Ascending aorta (tissue), 2 donors: ENCODE measurements at regions not wholly inside any gene's neighbourhood (a gene's known extent, or its start where the extent isn't known, plus 50 kb on each side); places are given as distances from the start of the nearest gene placed in this dataset.
"Not testable (repeated sequence)": the region's sequence is repeated elsewhere in the genome, so short reads cannot be mapped to it uniquely, and the experiment has no call there.

Experiments
- DNase-seq, 2 donors: peaks; one replicate each; pipeline ENCODE4 v3.0.0-alpha.2; 2019; ENCODE audit warnings: low spot score in 2 of 2
- H3K27ac ChIP-seq, 2 donors: fragments of 200-600 bp; sonication (generic); one replicate each; pipeline ENCODE4 v1.5.1; 2016 to 2017; ENCODE audit warnings: mild to moderate bottlenecking in 1 of 2
- H3K27me3 ChIP-seq: fragments of 200-600 bp; sonication (generic); one replicate; pipeline ENCODE4 v1.5.1; 2017
- H3K36me3 ChIP-seq, 2 donors: fragments of 200-600 bp; sonication (generic); one replicate each; pipeline ENCODE4 v1.5.1; 2016
- H3K4me1 ChIP-seq, 2 donors: fragments of 200-600 bp; sonication (generic); one replicate each; pipeline ENCODE4 v1.5.1; 2016 to 2017; ENCODE audit warnings: mild to moderate bottlenecking in 1 of 2
- H3K4me3 ChIP-seq, 2 donors: fragments of 200-600 bp; sonication (generic); one replicate each; pipeline ENCODE4 v1.5.1; 2016 to 2017; ENCODE audit warnings: mild to moderate bottlenecking in 1 of 2
- H3K9me3 ChIP-seq, 2 donors: fragments of 200-600 bp; sonication (generic); one replicate each; pipeline ENCODE4 v1.5.1; 2016
- intact Hi-C: fragments of 100-400 bp; cut with DNase I; formaldehyde crosslinking; loops from one replicate; pipeline ENCODE4 v1.15.1; 2023
- TF ChIP-seq, protein P1 (sequence below), 3 experiments: fragments of 200-600 bp in 2 of 3; fragments of 450-650 bp in 1 of 3; sonication (generic) in 2 of 3; IDR thresholded peaks; one replicate each; pipeline ENCODE4 v1.5.1; 2016 to 2019; ENCODE audit warnings: antibody characterized with exemption in 3 of 3, mild to moderate bottlenecking in 1 of 3, moderate library complexity in 1 of 3

DNA sequence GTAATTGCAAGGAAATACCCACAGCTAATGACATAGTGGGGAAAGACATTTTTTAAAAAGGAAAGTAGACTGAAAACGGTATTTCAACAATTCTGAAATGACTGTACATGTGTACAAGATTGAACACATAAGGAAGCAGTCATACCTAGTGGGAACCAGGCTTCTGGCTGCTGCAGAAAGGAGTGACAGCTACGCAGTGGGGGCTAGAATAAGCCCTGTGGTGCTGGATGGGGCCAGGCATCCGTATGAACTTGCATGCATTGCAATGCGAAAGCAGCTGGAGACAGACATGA lies 54.9 kb upstream of the GPR31 start:
- H3K4me3 ChIP-seq = no peak overlapping the region
- no peaks in the 10 kb centered on the region for H3K27me3 ChIP-seq
- no peaks in the 10 kb centered on the region for H3K9me3 ChIP-seq
- no peak for DNase-seq
- intact Hi-C loops = no loop called here
- no peaks in the 10 kb centered on the region for H3K36me3 ChIP-seq
- no peaks in the 10 kb centered on the region for H3K4me1 ChIP-seq
- no peak overlapping the region for H3K27ac ChIP-seq
- TF ChIP-seq, protein P1, sequence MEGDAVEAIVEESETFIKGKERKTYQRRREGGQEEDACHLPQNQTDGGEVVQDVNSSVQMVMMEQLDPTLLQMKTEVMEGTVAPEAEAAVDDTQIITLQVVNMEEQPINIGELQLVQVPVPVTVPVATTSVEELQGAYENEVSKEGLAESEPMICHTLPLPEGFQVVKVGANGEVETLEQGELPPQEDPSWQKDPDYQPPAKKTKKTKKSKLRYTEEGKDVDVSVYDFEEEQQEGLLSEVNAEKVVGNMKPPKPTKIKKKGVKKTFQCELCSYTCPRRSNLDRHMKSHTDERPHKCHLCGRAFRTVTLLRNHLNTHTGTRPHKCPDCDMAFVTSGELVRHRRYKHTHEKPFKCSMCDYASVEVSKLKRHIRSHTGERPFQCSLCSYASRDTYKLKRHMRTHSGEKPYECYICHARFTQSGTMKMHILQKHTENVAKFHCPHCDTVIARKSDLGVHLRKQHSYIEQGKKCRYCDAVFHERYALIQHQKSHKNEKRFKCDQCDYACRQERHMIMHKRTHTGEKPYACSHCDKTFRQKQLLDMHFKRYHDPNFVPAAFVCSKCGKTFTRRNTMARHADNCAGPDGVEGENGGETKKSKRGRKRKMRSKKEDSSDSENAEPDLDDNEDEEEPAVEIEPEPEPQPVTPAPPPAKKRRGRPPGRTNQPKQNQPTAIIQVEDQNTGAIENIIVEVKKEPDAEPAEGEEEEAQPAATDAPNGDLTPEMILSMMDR (IDR thresholded peaks at IDR 0.05) = no peak

GRCh38 chr6:167214206-167214605 lies 56.4 kb upstream of the GPR31 start:
- no peak overlapping the region for H3K4me3 ChIP-seq
- no peak for DNase-seq
- intact Hi-C loops = no loop called here
- H3K9me3 ChIP-seq = no peaks in the 10 kb centered on the region
- H3K27ac ChIP-seq = no peak overlapping the region
- H3K4me1 ChIP-seq = no peaks in the 10 kb centered on the region
- TF ChIP-seq, protein P1 (IDR thresholded peaks at IDR 0.05) = no peak
- no peaks in the 10 kb centered on the region for H3K36me3 ChIP-seq
- no peaks in the 10 kb centered on the region for H3K27me3 ChIP-seq

DNA sequence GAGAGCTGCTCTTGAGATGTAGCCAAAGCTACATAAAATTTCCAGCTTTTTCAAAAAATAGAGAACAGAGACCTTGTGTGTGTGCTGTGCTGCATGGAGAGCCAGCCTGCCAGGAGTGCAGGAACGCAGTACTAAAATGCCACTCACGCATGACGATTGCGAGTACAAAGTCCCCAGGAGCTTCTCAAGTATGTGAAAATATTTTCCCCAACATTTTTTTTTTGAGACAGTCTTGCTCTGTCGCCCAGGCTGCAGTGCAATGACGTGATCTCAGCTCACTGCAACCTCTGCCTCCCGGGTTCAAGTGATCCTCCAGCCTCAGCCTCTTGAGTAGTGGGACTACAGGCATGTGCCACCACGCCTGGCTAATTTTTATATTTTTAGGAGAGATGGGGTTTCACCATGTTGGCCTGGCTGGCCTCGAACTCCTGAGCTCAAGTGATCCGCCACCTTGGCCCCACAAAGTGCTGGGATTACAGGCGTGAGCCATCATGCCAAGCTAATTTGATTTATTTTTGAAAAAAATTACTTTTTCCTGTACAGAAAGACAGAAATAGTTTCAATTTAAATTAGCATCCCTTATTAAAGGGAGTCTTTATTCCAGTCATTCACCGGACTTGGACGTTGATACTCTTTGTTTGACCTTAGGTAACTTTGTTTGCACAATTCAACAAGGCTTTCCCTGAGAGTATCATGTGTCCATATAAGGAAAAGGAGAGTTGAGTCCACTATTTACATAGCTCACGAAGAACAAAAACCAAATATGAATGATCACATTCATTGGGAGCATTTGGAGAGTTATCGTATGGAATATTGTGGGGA lies 57.9 kb upstream of the GPR31 start:
- H3K4me3 ChIP-seq, H3K9me3 ChIP-seq, intact Hi-C loops, DNase-seq, H3K36me3 ChIP-seq, H3K4me1 ChIP-seq, H3K27me3 ChIP-seq, H3K27ac ChIP-seq: not testable (repeated sequence)

DNA sequence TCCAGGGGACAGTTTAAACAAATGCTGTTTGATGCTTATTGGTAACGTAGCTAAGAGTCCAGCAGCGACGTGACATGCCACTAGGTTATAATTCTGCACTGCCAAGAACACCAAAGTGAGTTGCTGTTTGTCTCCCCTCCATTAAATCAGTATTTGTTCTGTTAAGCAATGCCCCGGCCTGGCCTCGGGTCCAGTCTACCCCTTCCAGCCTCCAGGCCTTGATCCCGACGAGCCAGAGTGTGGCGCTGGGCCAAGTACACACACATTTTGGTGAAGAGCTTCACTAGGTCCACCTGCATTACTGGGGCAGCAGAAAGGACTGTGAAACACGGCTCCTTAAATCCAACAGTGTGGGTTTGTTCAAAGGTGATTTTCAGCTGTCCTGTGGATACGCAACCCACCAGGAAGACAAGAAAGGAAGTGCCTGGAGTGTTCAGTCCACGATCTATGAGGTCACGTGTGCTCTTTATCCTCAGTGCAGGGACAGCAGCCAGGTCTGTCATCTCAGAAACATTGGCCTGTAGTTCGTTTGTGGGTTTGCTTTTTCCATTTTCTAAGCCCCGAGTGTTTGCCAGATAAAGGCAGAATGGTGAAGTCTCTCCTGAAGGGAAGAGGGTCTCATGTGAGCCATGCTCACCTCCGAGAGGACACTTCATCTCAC lies 58.7 kb upstream of the GPR31 start:
- H3K4me3 ChIP-seq, H3K4me1 ChIP-seq, H3K27me3 ChIP-seq, intact Hi-C loops, H3K9me3 ChIP-seq, DNase-seq, H3K27ac ChIP-seq, H3K36me3 ChIP-seq: not testable (repeated sequence)

- H3K36me3 ChIP-seq, intact Hi-C loops, H3K27ac ChIP-seq, H3K27me3 ChIP-seq, DNase-seq, H3K4me1 ChIP-seq, H3K4me3 ChIP-seq, H3K9me3 ChIP-seq: not testable (repeated sequence)
Observed at GRCh38 chr6:167217073-167217472, 59.3 kb upstream of the GPR31 start.

GRCh38 chr6:167217951-167218759 lies 60.4 kb upstream of the GPR31 start:
- H3K9me3 ChIP-seq, H3K27ac ChIP-seq, H3K27me3 ChIP-seq, H3K4me3 ChIP-seq, H3K4me1 ChIP-seq, intact Hi-C loops, DNase-seq, H3K36me3 ChIP-seq: not testable (repeated sequence)
- TF ChIP-seq, protein P1 (IDR thresholded peaks at IDR 0.05) = peak in 1 of 3 experiments; percentile 24

GRCh38 chr6:167219079-167219478 lies 61.3 kb upstream of the GPR31 start:
- DNase-seq, intact Hi-C loops, H3K4me1 ChIP-seq, H3K27me3 ChIP-seq, H3K36me3 ChIP-seq, H3K4me3 ChIP-seq, H3K9me3 ChIP-seq, H3K27ac ChIP-seq: not testable (repeated sequence)
